ENCODE measurements at regions not wholly inside any gene's neighbourhood (a gene's known extent, or its start where the extent isn't known, plus 50 kb on each side); places are given as distances from the start of the nearest gene placed in this dataset.
"Not testable (repeated sequence)": the region's sequence is repeated elsewhere in the genome, so short reads cannot be mapped to it uniquely, and the experiment has no call there.

DNA sequence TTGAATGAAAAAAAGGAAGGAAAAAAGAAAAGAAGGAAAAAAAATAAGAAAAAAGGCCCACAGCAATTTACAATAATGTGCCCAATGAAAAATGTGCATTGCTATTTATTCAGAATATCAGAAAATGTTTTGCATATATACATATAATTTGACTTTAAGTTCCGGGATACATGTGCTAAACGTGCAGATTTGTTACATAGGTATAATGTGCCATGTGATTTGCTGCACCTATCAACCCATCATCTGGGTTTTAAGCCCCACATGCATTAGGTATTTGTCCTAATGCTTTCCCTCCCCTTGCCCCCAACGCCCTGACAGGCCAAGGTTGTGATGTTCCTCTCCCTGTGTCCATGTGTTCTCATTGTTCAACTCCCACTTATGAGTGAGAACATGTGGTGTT is 738.0 kb upstream of the CDH6 start:
- not testable (repeated sequence) for TF ChIP-seq SNAI2 (CRISPR knock-in tag; IDR thresholded peaks at IDR 0.05); RARB (CRISPR knock-in tag; IDR thresholded peaks at IDR 0.05); ZNF565 (CRISPR knock-in tag; conservative IDR thresholded peaks at IDR 0.05; ENCODE audit: low read depth); ZC3H10 (CRISPR knock-in tag; IDR thresholded peaks at IDR 0.05); ZFP3 (CRISPR knock-in tag; IDR thresholded peaks at IDR 0.05); TSHZ2 (CRISPR knock-in tag; IDR thresholded peaks at IDR 0.05); GLIS3 (CRISPR knock-in tag; IDR thresholded peaks at IDR 0.05); ARNTL (CRISPR knock-in tag; IDR thresholded peaks at IDR 0.05; ENCODE audit: borderline replicate concordance, low read depth)
- TF ChIP-seq, protein P1, sequence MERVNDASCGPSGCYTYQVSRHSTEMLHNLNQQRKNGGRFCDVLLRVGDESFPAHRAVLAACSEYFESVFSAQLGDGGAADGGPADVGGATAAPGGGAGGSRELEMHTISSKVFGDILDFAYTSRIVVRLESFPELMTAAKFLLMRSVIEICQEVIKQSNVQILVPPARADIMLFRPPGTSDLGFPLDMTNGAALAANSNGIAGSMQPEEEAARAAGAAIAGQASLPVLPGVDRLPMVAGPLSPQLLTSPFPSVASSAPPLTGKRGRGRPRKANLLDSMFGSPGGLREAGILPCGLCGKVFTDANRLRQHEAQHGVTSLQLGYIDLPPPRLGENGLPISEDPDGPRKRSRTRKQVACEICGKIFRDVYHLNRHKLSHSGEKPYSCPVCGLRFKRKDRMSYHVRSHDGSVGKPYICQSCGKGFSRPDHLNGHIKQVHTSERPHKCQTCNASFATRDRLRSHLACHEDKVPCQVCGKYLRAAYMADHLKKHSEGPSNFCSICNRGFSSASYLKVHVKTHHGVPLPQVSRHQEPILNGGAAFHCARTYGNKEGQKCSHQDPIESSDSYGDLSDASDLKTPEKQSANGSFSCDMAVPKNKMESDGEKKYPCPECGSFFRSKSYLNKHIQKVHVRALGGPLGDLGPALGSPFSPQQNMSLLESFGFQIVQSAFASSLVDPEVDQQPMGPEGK (CRISPR knock-in tag; IDR thresholded peaks at IDR 0.05; ENCODE audit: borderline replicate concordance) = not testable (repeated sequence)

Data from SK-N-SH treated with all-trans-retinoic acid at 6 μM for 48 hours (cell line).